HFF-Myc (cell line): ENCODE measurements at regions not wholly inside any gene's neighbourhood (a gene's known extent, or its start where the extent isn't known, plus 50 kb on each side); places are given as distances from the start of the nearest gene placed in this dataset.

Experiments used
- DNase-seq: peaks from one replicate; pipeline ENCODE4 v3.0.0-alpha.2; 2011; ENCODE audit warnings: low read depth; ENCODE audit errors: extremely low read depth
- H3K4me3 ChIP-seq: replicated peaks from 2 replicates; pipeline ENCODE4 v1.5.1; 2011; ENCODE audit warnings: low read depth, mild to moderate bottlenecking, control low read depth, low read length
- TF ChIP-seq, protein P1 (sequence below): IDR thresholded peaks from 2 replicates; pipeline ENCODE4 v1.5.1; 2012; ENCODE audit warnings: mild to moderate bottlenecking, low read depth, low read length, control low read depth; ENCODE audit errors: missing control alignments

- TF ChIP-seq, protein P1, sequence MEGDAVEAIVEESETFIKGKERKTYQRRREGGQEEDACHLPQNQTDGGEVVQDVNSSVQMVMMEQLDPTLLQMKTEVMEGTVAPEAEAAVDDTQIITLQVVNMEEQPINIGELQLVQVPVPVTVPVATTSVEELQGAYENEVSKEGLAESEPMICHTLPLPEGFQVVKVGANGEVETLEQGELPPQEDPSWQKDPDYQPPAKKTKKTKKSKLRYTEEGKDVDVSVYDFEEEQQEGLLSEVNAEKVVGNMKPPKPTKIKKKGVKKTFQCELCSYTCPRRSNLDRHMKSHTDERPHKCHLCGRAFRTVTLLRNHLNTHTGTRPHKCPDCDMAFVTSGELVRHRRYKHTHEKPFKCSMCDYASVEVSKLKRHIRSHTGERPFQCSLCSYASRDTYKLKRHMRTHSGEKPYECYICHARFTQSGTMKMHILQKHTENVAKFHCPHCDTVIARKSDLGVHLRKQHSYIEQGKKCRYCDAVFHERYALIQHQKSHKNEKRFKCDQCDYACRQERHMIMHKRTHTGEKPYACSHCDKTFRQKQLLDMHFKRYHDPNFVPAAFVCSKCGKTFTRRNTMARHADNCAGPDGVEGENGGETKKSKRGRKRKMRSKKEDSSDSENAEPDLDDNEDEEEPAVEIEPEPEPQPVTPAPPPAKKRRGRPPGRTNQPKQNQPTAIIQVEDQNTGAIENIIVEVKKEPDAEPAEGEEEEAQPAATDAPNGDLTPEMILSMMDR = no peak
- DNase-seq = no peak
- no peak overlapping the region for H3K4me3 ChIP-seq
These were observed 165.3 kb downstream of the FBXO8 start for GRCh38 chr4:174118171-174118570.

DNA sequence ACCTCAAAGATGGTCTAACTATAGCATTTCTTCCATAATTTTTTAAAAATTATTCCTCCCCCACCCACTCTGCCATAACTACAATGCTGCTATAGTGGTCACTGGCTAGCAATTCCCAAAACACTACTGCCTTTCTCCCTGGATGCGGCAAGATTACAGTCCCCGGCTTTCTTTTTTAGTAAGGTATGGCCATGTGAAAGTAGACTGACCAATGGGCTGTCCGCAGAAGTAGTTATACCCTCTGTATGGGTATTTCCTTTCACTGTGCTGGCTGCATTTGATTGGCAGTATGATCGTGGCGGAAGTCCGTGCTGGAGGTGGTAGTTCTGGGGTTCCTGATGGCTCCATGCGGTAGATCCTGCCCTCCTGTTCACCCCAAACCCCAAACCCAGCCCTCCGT lies 166.0 kb downstream of the FBXO8 start:
- TF ChIP-seq, protein P1 = no peak
- DNase-seq = no peak

GRCh38 chr4:174116021-174116420 lies 167.4 kb downstream of the FBXO8 start:
- TF ChIP-seq, protein P1 = no peak
- no peak overlapping the region for H3K4me3 ChIP-seq
- no peak for DNase-seq

More for the DNA sequence above, 166.0 kb downstream of the FBXO8 start:
- no peak overlapping the region for H3K4me3 ChIP-seq

DNA sequence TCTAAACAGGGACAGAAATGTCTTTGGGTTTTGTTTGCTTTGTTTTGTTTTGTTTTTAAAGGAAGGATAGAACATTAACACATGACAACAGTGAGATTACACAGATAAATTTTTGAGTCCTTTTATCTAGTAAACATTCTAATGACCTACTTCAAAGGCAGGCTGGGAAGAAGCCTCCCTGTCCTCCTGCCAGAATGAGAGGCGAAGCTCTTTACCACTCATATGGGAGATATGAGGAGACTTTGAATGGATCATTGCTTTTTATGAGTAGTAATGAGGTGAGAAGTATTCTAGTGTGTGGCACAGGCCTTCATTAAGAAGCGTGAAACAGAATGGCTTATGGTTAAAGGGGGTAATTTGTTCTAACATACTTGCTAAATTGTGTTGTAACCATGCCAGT lies 172.0 kb downstream of the FBXO8 start:
- TF ChIP-seq, protein P1 = no peak
- H3K4me3 ChIP-seq = no peak overlapping the region
- no peak for DNase-seq

DNA sequence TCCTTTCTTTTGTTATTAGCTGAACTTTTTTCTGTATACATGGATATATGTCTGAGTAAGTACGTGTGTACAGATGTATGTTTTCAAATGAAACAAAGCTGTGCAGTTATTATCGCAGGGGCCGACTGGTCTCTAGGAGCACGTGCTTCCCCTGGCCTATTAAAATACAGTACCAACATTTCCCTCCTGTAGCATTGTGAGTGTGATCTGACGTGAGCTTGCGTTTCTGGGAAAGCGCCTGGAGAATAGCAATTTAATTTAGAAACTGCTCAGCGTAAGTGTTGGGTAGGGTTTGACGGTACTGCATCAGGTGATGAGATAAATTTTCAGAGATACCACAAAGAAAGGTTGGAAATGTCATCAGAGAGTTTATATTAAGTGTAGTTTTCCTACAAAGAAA lies 173.3 kb downstream of the FBXO8 start:
- H3K4me3 ChIP-seq = no peak overlapping the region
- TF ChIP-seq, protein P1 = no peak
- DNase-seq = no peak

GRCh38 chr4:174107746-174108354 lies 175.6 kb downstream of the FBXO8 start:
- H3K4me3 ChIP-seq = no peak overlapping the region
- DNase-seq = no peak
- TF ChIP-seq, protein P1 = no peak

GRCh38 chr4:174105202-174105601 lies 178.3 kb downstream of the FBXO8 start:
- TF ChIP-seq, protein P1 = no peak

More at GRCh38 chr4:174105202-174105601, 178.3 kb downstream of the FBXO8 start:
- no peak for DNase-seq
- H3K4me3 ChIP-seq = no peak overlapping the region
